Heart left ventricle (tissue), 16 donors: ENCODE measurements at regions not wholly inside any gene's neighbourhood (a gene's known extent, or its start where the extent isn't known, plus 50 kb on each side); places are given as distances from the start of the nearest gene placed in this dataset.

Source experiments
- ATAC-seq, 4 donors: fragments of 200-7000 bp; cut with Tn5 transposase; one replicate each; pipeline ENCODE4 v1.9.1; 2020 to 2022; ENCODE audit warnings: moderate library complexity in 4 of 4, mild to moderate bottlenecking in 3 of 4, moderate number of reproducible peaks in 1 of 4
- DNase-seq, 5 donors: peaks; one replicate each; pipeline ENCODE4 v3.0.0-alpha.2; 2020
- H3K27ac ChIP-seq, 12 donors: fragments of 200-600 bp; sonication (generic) in 4 of 12; one replicate each; pipeline versions ENCODE4 v1.5.0 to v1.8.0; 2016 to 2022; ENCODE audit warnings: mild to moderate bottlenecking in 2 of 12
- H3K27me3 ChIP-seq, 9 donors: fragments of 200-600 bp; sonication (generic) in 2 of 9; one replicate each; pipeline versions ENCODE4 v1.5.1 to v1.8.0; 2016 to 2022; ENCODE audit warnings: mild to moderate bottlenecking in 3 of 9
- H3K36me3 ChIP-seq, 9 donors: fragments of 200-600 bp; sonication (generic) in 2 of 9; one replicate each; pipeline versions ENCODE4 v1.5.0 to v1.8.0; 2018 to 2022; ENCODE audit warnings: mild to moderate bottlenecking in 2 of 9
- H3K4me1 ChIP-seq, 12 donors: fragments of 200-600 bp; sonication (generic) in 4 of 12; one replicate each; pipeline versions ENCODE4 v1.5.0 to v1.8.0; 2016 to 2022; ENCODE audit warnings: mild to moderate bottlenecking in 3 of 12
- H3K4me3 ChIP-seq, 12 donors: fragments of 200-600 bp; sonication (generic) in 4 of 12; one replicate each; pipeline versions ENCODE4 v1.5.0 to v1.8.0; 2017 to 2022; ENCODE audit warnings: mild to moderate bottlenecking in 9 of 12, moderate library complexity in 4 of 12
- H3K9me3 ChIP-seq, 12 donors: fragments of 200-600 bp; sonication (generic) in 4 of 12; one replicate each; pipeline versions ENCODE4 v1.5.0 to v1.8.0; 2016 to 2022; ENCODE audit warnings: mild to moderate bottlenecking in 1 of 12
- CTCF ChIP-seq, 12 donors: fragments of 200-600 bp; sonication (generic) in 4 of 12; IDR thresholded peaks; one replicate each; pipeline versions ENCODE4 v1.5.0 to v1.8.0; 2018 to 2022; ENCODE audit warnings: antibody characterized with exemption in 12 of 12, mild to moderate bottlenecking in 5 of 12
- POLR2A ChIP-seq, 2 donors: fragments of 450-650 bp; IDR thresholded peaks; one replicate each; pipeline ENCODE4 v1.6.1; 2017; ENCODE audit warnings: antibody characterized with exemption in 2 of 2, mild to moderate bottlenecking in 2 of 2, moderate library complexity in 2 of 2
- WGBS, 4 donors: extraction: QIAGEN DNeasy Blood & Tissue Kit in 2 of 4; methylation state at CpG; one replicate each; pipeline versions ENCODE4 v1.1.5 to v1.1.7; 2013 to 2018; 5-methylcytosine and 5-hydroxymethylcytosine counted together
- intact Hi-C, 10 donors: fragments of 100-400 bp; cut with DNase I; formaldehyde crosslinking; loops; one replicate each; pipeline versions ENCODE4 v1.11.1 to v1.14.2; 2022
- donor health status: ischemic (EF 13 %, LVEDD 7.1; RV severe dilation, severe dysfunction).
- donor health status: healthy with polysubstance abuse.
- donor health status: DM: no; HTN: yes; CAD: no.
- donor health status: DM: no; HTN: no; CAD: no.
- donor health status: ischemic (EF 25% LVEDD 6.9; RV normal size, moderate dysfunction).
- donor health status: ischemic (EF 25% LVEDD 5.7; RV mildly dilated, moderate dysfunction).
- donor health status: healthy.
- donor health status: DM: yes; HTN: yes; CAD: no.
- donor health status: ischemic (EF 35%, LVEDD 5.7; RV mildly dilated, moderate dysfunction).
- donor health status: nonischemic (EF 11% LVEDD 7.7; RV severe dilation, severe dysfunction).
- donor health status: DM: yes; HTN: yes; CAD: no.
- donor health status: PGD.
- donor health status: ischemic (EF 29% LVEDD 5.4; RV normal size, mild dysfunction).
- donor health status: nonischemic (EF 23%, LVEDD 6.1; RV moderate dilation, normal function).

- no peaks in the 10 kb centered on the region for H3K9me3 ChIP-seq
- ATAC-seq: no peak
- no peak for TF ChIP-seq CTCF (IDR thresholded peaks at IDR 0.05)
- TF ChIP-seq POLR2A (IDR thresholded peaks at IDR 0.05): no peak
- no peak for DNase-seq
- peaks cover 0 to 19% (median 4%) of the 10 kb centered on the region in 12 donors for H3K4me1 ChIP-seq
- WGBS, 4 donors: 80 to 87% (median 84%) methylated on average over 2 of the region's 2 CpGs
- H3K4me3 ChIP-seq: no peak overlapping the region
- intact Hi-C loops: no loop called here
- no peak overlapping the region for H3K27ac ChIP-seq
- H3K36me3 ChIP-seq: no peaks in the 10 kb centered on the region
- H3K27me3 ChIP-seq: no peaks in the 10 kb centered on the region
Observed at GRCh38 chr2:59566739-59567138, 986.7 kb downstream of the BCL11A start.

GRCh38 chr2:59561281-59561680 lies 992.2 kb downstream of the BCL11A start:
- no peak overlapping the region for H3K4me3 ChIP-seq

GRCh38 chr2:59560769-59561168 lies 992.7 kb downstream of the BCL11A start:
- no peak for DNase-seq
- Histone ChIP-seq H3K27me3 (no peaks in the 10 kb centered on the region), H3K27ac (no peak overlapping the region), H3K36me3 (no peaks in the 10 kb centered on the region), H3K4me1 (no peaks in the 10 kb centered on the region), H3K9me3 (no peaks in the 10 kb centered on the region), H3K4me3 (no peak overlapping the region)
- no peak for ATAC-seq
- intact Hi-C loops: no loop called here
- TF ChIP-seq CTCF (IDR thresholded peaks at IDR 0.05) (no peak), POLR2A (IDR thresholded peaks at IDR 0.05) (no peak)
- whole genome bisulfite sequencing, 4 donors: 43 to 63% (median 54%) methylated on average over 3 of the region's 3 CpGs

More at GRCh38 chr2:59561281-59561680, 992.2 kb downstream of the BCL11A start:
- Histone ChIP-seq H3K27me3 (no peaks in the 10 kb centered on the region), H3K27ac (no peak overlapping the region), H3K4me1 (no peaks in the 10 kb centered on the region), H3K9me3 (no peaks in the 10 kb centered on the region), H3K36me3 (no peaks in the 10 kb centered on the region)
- TF ChIP-seq CTCF (IDR thresholded peaks at IDR 0.05) (no peak), POLR2A (IDR thresholded peaks at IDR 0.05) (no peak)
- intact Hi-C loops: no loop called here
- 70 to 90% (median 80%) methylated on average over 2 of the region's 2 CpGs for WGBS, 4 donors
- no peak for ATAC-seq
- DNase-seq: no peak

- 72 to 89% (median 83%) methylated on average over 4 of the region's 4 CpGs for WGBS, 4 donors
- H3K36me3 ChIP-seq: no peaks in the 10 kb centered on the region
- intact Hi-C loops: no loop called here
Observed at GRCh38 chr2:59540864-59541263, 1012.6 kb downstream of the BCL11A start.

More at GRCh38 chr2:59540864-59541263, 1012.6 kb downstream of the BCL11A start:
- Histone ChIP-seq H3K27ac (no peak overlapping the region), H3K9me3 (peaks cover 0 to 5% (median 0%) of the 10 kb centered on the region in 12 donors), H3K4me3 (no peak overlapping the region), H3K4me1 (no peaks in the 10 kb centered on the region), H3K27me3 (no peaks in the 10 kb centered on the region)
- DNase-seq (no peak), ATAC-seq (no peak)
- TF ChIP-seq POLR2A (IDR thresholded peaks at IDR 0.05) (no peak), CTCF (IDR thresholded peaks at IDR 0.05) (no peak)
